GM23338 (cell line): ENCODE measurements at regions not wholly inside any gene's neighbourhood (a gene's known extent, or its start where the extent isn't known, plus 50 kb on each side); places are given as distances from the start of the nearest gene placed in this dataset.
A peak's percentile ranks its signal among the peaks of the same experiment; 100 is the strongest.

Experiments used
- ATAC-seq: fragments of 200-7000 bp; cut with Tn5 transposase; 3 replicates; pipeline ENCODE4 v1.9.1; 2020
- DNase-seq: peaks from one replicate; pipeline ENCODE4 v3.0.0-alpha.2; 2015; ENCODE audit warnings: low spot score
- H2AFZ ChIP-seq: fragments of 200-600 bp; sonication (generic); 2 replicates; pipeline ENCODE4 v1.8.0; 2016; ENCODE audit warnings: antibody characterized with exemption, mild to moderate bottlenecking, moderate library complexity
- H3F3A ChIP-seq: fragments of 200-600 bp; sonication (generic); replicated peaks from 2 replicates; pipeline ENCODE4 v1.8.0; 2017; ENCODE audit warnings: antibody characterized with exemption, mixed run types, low read depth
- H3K27ac ChIP-seq: fragments of 200-600 bp; sonication (generic); 2 replicates; pipeline ENCODE4 v1.6.1; 2016; ENCODE audit warnings: low read depth
- H3K27me3 ChIP-seq: fragments of 200-600 bp; sonication (generic); 2 replicates; pipeline ENCODE4 v1.8.0; 2016; ENCODE audit warnings: mild to moderate bottlenecking, mixed run types, moderate library complexity; ENCODE audit not compliant: insufficient read depth
- H3K36me3 ChIP-seq: fragments of 200-600 bp; sonication (generic); 2 replicates; pipeline ENCODE4 v1.8.0; 2016; ENCODE audit warnings: mild to moderate bottlenecking; ENCODE audit not compliant: insufficient read depth
- H3K4me1 ChIP-seq: fragments of 200-600 bp; sonication (generic); 2 replicates; pipeline ENCODE4 v1.8.0; 2016; ENCODE audit warnings: mild to moderate bottlenecking, moderate library complexity; ENCODE audit not compliant: insufficient read depth
- H3K4me2 ChIP-seq: fragments of 200-600 bp; sonication (generic); 2 replicates; pipeline ENCODE4 v1.7.1; 2017; ENCODE audit warnings: mixed run types
- H3K4me3 ChIP-seq: fragments of 200-600 bp; sonication (generic); 2 replicates; pipeline ENCODE4 v1.6.1; 2016; ENCODE audit warnings: mixed run types
- H3K79me2 ChIP-seq: fragments of 200-600 bp; sonication (generic); replicated peaks from 2 replicates; pipeline ENCODE4 v1.8.0; 2017; ENCODE audit warnings: mild to moderate bottlenecking; ENCODE audit not compliant: insufficient read depth
- H3K9me2 ChIP-seq: fragments of 200-600 bp; sonication (generic); 2 replicates; pipeline ENCODE4 v1.8.0; 2017; ENCODE audit not compliant: insufficient read depth
- H4K20me1 ChIP-seq: fragments of 200-600 bp; sonication (generic); replicated peaks from 2 replicates; pipeline ENCODE4 v1.8.0; 2017; ENCODE audit warnings: mild to moderate bottlenecking; ENCODE audit not compliant: insufficient read depth
- H3K27ac Mint-ChIP-seq: 2 replicates; pipeline ENCODE4 v1.8.0; 2020; ENCODE audit warnings: inconsistent platforms, mild to moderate bottlenecking, moderate library complexity, mixed read lengths
- H3K27me3 Mint-ChIP-seq: 3 replicates; pipeline ENCODE4 v1.8.0; 2022; ENCODE audit warnings: low read depth, mild to moderate bottlenecking, moderate library complexity, mixed read lengths, inconsistent platforms; ENCODE audit not compliant: insufficient read depth, poor library complexity
- H3K36me3 Mint-ChIP-seq: 3 replicates; pipeline ENCODE4 v1.8.0; 2021; ENCODE audit warnings: low read depth, mild to moderate bottlenecking, inconsistent platforms, moderate library complexity, mixed read lengths
- H3K4me1 Mint-ChIP-seq: 3 replicates; pipeline ENCODE4 v1.8.0; 2020; ENCODE audit warnings: mild to moderate bottlenecking, inconsistent platforms, mixed read lengths
- H3K4me3 Mint-ChIP-seq: 3 replicates; pipeline ENCODE4 v1.8.0; 2021; ENCODE audit warnings: moderate library complexity, mild to moderate bottlenecking, inconsistent platforms, mixed read lengths
- H3K9me3 Mint-ChIP-seq: 3 replicates; pipeline ENCODE4 v1.8.0; 2020; ENCODE audit warnings: moderate library complexity, mild to moderate bottlenecking, inconsistent platforms, mixed read lengths
- ETS1 ChIP-seq: IDR thresholded peaks from 2 replicates; pipeline ENCODE4 v1.6.1; 2016; ENCODE audit warnings: antibody characterized with exemption
- EZH2 ChIP-seq: fragments of 200-600 bp; sonication (generic); IDR thresholded peaks from one replicate; pipeline ENCODE4 v1.8.0; 2017; ENCODE audit warnings: antibody characterized with exemption, mild to moderate bottlenecking, low read depth; ENCODE audit not compliant: unreplicated experiment
- EZH2phosphoT487 ChIP-seq: fragments of 200-600 bp; sonication (generic); IDR thresholded peaks from one replicate; pipeline ENCODE4 v1.8.1; 2018; ENCODE audit warnings: antibody characterized with exemption; ENCODE audit not compliant: unreplicated experiment
- JUNB ChIP-seq: IDR thresholded peaks from one replicate; pipeline ENCODE4 v1.6.1; 2016; ENCODE audit warnings: antibody characterized with exemption; ENCODE audit not compliant: unreplicated experiment
- NANOG ChIP-seq: IDR thresholded peaks from 2 replicates; pipeline ENCODE4 v1.6.1; 2016; ENCODE audit warnings: antibody characterized with exemption, borderline replicate concordance
- REST ChIP-seq: IDR thresholded peaks from one replicate; pipeline ENCODE4 v1.6.1; 2018; ENCODE audit warnings: antibody characterized with exemption; ENCODE audit not compliant: unreplicated experiment
- STAT1 ChIP-seq: IDR thresholded peaks from one replicate; pipeline ENCODE4 v1.6.1; 2016; ENCODE audit warnings: antibody characterized with exemption; ENCODE audit not compliant: unreplicated experiment
- ZNF114 ChIP-seq: fragments of 250-450 bp; sonication (Bioruptor Pico); IDR thresholded peaks from 2 replicates; pipeline ENCODE4 v1.5.0; 2020; ENCODE audit warnings: mild to moderate bottlenecking, moderate library complexity
- ZNF331 ChIP-seq: fragments of 250-450 bp; sonication (Bioruptor Pico); IDR thresholded peaks from 2 replicates; pipeline ENCODE4 v1.5.0; 2020; ENCODE audit warnings: low read depth, mild to moderate bottlenecking, moderate library complexity

GRCh38 chr7:85512790-85513189, 325.9 kb upstream of the SEMA3D start (continued):
- TF ChIP-seq REST (no peak), ZNF331 (CRISPR knock-in tag) (no peak), NANOG (no peak)

GRCh38 chr7:85510287-85510686, 323.4 kb upstream of the SEMA3D start:
- no peak for DNase-seq
- Histone ChIP-seq H3K9me2 (no peaks in the 10 kb centered on the region), H3K79me2 (no peaks in the 10 kb centered on the region), H3F3A (no peaks in the 10 kb centered on the region), H3K4me3 (no peak overlapping the region), H3K27ac (no peak overlapping the region), H3K27me3 (no peaks in the 10 kb centered on the region), H3K4me1 (no peaks in the 10 kb centered on the region), H2AFZ (no peak overlapping the region), H3K36me3 (no peaks in the 10 kb centered on the region), H3K4me2 (no peak overlapping the region), H4K20me1 (no peaks in the 10 kb centered on the region)
- ATAC-seq = no peak
- Mint-ChIP-seq H3K27me3 (no peaks in the 10 kb centered on the region), H3K36me3 (no peaks in the 10 kb centered on the region), H3K4me3 (no peak overlapping the region), H3K4me1 (peaks cover 2% of the 10 kb centered on the region; the same call in 1 of the 3 replicates), H3K27ac (no peak overlapping the region), H3K9me3 (no peaks in the 10 kb centered on the region)
- TF ChIP-seq STAT1 = no peak
- TF ChIP-seq ETS1 = no peak
- no peak for TF ChIP-seq ZNF114 (CRISPR knock-in tag)
- TF ChIP-seq ZNF331 (CRISPR knock-in tag) = no peak

GRCh38 chr7:85509476-85509875, 322.6 kb upstream of the SEMA3D start:
- H3K36me3 Mint-ChIP-seq = no peaks in the 10 kb centered on the region
- Histone ChIP-seq H3K27ac (no peak overlapping the region), H3K9me2 (no peaks in the 10 kb centered on the region), H4K20me1 (no peaks in the 10 kb centered on the region), H3K36me3 (no peaks in the 10 kb centered on the region), H3K79me2 (no peaks in the 10 kb centered on the region), H2AFZ (0 out of 2 replicates have a peak overlapping the region, but pooled peaks have one; percentile 30), H3K4me1 (no peaks in the 10 kb centered on the region), H3K4me3 (no peak overlapping the region), H3K27me3 (no peaks in the 10 kb centered on the region), H3K4me2 (no peak overlapping the region), H3F3A (no peaks in the 10 kb centered on the region)
- no peak for TF ChIP-seq EZH2phosphoT487
- no peak for TF ChIP-seq JUNB
- no peak for TF ChIP-seq NANOG
- no peak for TF ChIP-seq EZH2
- TF ChIP-seq STAT1 = no peak
- H3K4me1 Mint-ChIP-seq = peaks cover 2% of the 10 kb centered on the region; the same call in 1 of the 3 replicates
- no peaks in the 10 kb centered on the region for H3K27me3 Mint-ChIP-seq
- H3K9me3 Mint-ChIP-seq = no peaks in the 10 kb centered on the region
- no peak for ATAC-seq
- no peak for DNase-seq
- no peak overlapping the region for H3K4me3 Mint-ChIP-seq
- no peak overlapping the region for H3K27ac Mint-ChIP-seq
